AG09319 (cell line): ENCODE measurements at regions not wholly inside any gene's neighbourhood (a gene's known extent, or its start where the extent isn't known, plus 50 kb on each side); places are given as distances from the start of the nearest gene placed in this dataset.

Experiments used
- DNase-seq: peaks from one replicate; pipeline ENCODE4 v3.0.0-alpha.2; 2010; ENCODE audit warnings: low read depth; ENCODE audit errors: extremely low read depth
- TF ChIP-seq, protein P1 (sequence below): IDR thresholded peaks from 2 replicates; pipeline ENCODE4 v1.5.1; 2011; ENCODE audit warnings: low read depth, mild to moderate bottlenecking, inconsistent platforms, low read length, moderate library complexity

DNA sequence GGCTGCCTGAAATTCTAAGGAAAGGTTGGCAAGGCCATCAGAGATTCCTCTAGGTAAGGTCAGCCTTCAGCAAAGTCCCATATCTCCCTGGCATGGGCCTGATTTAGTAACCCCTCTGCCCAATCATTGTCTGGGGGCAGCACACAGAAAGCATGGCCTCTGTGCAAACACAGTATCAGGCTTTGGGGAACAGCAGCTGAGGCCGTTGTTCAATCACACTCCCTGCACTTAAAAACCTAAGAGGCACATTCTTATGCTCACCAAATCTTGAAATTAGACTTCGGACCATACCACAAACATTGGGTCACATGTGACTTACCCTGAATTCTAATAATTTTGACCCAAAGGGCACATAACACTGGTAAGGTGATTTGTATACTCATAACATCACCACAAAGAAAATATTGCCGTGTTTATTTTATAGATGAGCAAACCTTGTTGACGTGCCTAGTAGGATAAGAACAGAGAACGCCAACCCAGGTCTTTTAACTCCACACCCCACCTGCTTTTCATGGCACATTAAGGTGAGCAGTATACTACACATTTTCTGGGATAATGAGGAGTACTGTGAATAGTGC is 212.7 kb downstream of the HNMT start:
- no peak for DNase-seq
- TF ChIP-seq, protein P1, sequence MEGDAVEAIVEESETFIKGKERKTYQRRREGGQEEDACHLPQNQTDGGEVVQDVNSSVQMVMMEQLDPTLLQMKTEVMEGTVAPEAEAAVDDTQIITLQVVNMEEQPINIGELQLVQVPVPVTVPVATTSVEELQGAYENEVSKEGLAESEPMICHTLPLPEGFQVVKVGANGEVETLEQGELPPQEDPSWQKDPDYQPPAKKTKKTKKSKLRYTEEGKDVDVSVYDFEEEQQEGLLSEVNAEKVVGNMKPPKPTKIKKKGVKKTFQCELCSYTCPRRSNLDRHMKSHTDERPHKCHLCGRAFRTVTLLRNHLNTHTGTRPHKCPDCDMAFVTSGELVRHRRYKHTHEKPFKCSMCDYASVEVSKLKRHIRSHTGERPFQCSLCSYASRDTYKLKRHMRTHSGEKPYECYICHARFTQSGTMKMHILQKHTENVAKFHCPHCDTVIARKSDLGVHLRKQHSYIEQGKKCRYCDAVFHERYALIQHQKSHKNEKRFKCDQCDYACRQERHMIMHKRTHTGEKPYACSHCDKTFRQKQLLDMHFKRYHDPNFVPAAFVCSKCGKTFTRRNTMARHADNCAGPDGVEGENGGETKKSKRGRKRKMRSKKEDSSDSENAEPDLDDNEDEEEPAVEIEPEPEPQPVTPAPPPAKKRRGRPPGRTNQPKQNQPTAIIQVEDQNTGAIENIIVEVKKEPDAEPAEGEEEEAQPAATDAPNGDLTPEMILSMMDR, result no peak

DNA sequence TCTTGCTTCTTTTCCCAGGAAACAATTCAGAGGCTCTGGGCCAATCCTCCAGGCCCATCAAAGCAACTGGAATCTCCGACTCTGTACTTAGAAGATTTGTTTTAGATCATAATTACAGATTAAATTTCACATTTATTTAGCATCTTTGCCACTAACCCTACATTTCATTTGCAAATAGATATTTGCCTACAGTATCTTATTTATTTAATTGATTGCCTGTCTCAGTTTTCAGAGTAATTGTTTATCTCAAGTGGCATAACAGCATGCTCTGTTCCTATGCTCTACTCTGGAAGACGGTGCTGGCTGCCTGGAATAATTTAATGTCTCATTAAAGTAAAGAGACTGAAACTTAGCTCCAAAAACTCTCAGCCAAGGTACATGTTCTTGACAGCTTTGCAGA is 213.4 kb downstream of the HNMT start:
- no peak for DNase-seq
- TF ChIP-seq, protein P1, result no peak

DNA sequence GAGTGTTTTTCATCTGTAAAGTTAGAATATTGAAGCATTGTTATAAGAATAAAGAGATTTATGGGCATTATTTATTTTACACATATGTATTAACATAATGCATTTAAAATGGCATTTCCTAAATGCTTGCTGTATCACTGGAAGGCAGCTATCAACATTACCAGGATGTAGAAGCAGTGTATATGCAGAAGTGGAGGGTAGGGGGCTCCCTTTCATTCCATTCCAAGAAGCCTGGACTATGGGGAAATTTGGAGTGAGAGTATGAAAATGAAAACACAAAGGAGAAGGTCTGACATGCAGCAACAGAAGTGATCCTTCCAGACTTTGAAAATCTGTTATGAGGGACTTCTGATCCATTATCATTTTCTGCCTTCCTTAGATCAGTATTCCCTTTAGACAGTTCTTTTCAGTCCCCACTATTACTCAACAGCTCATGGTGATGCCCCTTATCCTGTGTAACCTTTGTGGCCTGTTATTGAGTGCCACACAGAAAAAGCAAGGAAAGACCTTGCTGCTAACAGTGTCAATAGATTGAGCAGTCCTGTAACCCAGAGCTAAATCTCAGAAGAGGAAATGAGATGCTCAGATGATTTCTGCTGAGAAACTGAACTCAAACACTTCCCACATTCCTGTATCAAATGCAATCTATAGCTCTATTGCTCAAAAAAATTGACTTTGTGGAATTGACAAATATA is 216.6 kb downstream of the HNMT start:
- TF ChIP-seq, protein P1, result no peak
- DNase-seq, result no peak

DNA sequence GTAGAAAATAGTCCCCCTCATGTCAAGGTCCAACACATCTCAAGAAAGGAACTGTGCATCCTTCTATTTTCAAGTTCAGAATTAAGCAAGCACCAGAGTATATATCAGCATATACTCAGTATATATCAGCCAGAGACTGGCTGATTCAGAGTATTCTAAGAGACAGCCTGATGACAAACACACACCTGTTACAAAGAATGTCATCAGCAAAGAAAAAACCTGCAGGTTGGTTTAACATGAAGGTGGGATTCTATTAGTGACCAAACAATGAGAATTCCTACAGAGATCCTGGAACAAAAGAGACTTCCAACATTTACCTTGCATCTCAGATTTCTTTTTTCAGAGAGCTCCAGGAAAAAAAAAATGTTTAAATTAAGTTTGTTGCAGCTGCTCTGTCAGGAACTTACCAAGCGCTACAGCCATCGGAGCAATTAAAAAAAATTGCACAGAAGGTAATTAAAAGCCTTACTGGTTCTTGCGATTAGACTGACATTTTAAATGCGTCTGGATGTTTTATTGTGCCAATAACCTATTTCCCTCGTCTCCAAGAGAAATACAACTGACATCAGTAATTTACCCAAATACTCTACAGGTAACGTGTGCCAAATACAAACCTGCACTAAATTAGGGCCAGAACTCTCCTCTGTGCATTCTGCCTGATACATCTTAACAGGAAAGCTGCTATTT is 218.1 kb downstream of the HNMT start:
- DNase-seq, result no peak
- TF ChIP-seq, protein P1, result no peak

DNA sequence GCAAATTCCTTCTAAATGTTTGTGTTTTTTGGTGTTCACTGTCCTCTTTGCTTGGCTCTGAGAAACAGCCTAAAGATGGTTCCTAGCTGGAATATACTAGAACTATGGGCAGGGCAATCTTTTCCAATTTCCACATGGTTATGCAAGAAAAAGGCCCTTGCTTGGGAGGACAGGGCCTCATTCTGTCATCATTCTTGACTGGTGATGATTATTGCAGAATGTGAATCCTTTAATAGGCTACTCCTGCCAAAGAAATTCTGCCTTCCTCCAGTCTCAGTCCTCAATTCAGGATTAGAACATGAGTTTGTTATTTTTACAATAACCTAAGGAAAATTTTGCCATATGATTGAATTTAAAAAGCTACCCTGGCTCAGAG is 218.7 kb downstream of the HNMT start:
- TF ChIP-seq, protein P1, result no peak
- DNase-seq, result no peak

DNA sequence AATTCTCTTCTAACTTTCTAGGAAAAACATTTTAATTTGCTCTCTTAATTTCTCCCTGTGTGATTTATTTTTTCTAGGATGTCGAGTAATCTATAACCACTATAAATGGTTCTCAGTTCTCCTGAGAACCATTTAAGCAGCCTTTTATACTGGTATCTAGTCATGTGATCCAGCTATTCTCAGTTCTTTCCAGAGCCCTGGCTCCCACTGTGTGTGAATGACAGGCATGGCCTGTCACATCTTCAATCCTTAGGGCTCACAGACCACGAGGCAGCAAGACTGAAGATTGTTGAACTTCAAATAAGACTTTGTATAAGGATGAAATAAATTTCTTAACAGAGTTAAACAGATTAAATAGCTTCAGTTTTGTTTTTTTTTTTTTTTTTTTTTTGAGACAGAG is 219.4 kb downstream of the HNMT start:
- TF ChIP-seq, protein P1, result no peak
- no peak for DNase-seq

DNA sequence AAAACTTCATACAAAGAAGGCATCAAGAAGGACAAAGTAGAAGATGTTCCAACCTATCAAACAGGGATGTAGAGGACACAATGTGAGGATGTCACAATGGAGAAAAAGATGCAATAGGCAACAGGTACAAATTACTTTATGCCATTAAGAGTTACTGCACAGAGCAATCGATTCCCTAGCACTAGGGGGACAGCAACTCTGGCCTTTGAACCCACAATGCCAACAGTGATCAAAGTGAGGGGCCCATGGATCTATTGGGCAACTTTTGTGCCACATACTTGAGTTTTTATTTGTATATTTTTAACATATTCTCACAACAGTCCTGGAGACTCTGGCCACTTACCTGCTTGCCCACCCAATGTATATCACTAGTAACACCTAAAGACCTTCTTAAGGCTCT is 220.2 kb downstream of the HNMT start:
- TF ChIP-seq, protein P1, result no peak
- no peak for DNase-seq
